Type B pancreatic cell (in vitro differentiated cells): ENCODE measurements at regions not wholly inside any gene's neighbourhood (a gene's known extent, or its start where the extent isn't known, plus 50 kb on each side); places are given as distances from the start of the nearest gene placed in this dataset.
"Not testable (repeated sequence)": the region's sequence is repeated elsewhere in the genome, so short reads cannot be mapped to it uniquely, and the experiment has no call there.

Experiments used
- DNase-seq: peaks from one replicate; pipeline ENCODE4 v3.0.0; 2021; ENCODE audit warnings: mixed read lengths; ENCODE audit not compliant: unreplicated experiment; ENCODE audit errors: extremely low spot score
- H3K27ac Mint-ChIP-seq: 2 replicates; pipeline ENCODE4 v1.8.0; 2021; ENCODE audit warnings: mild to moderate bottlenecking, mixed read lengths
- H3K27me3 Mint-ChIP-seq: 2 replicates; pipeline ENCODE4 v1.8.0; 2021; ENCODE audit warnings: mixed read lengths
- H3K36me3 Mint-ChIP-seq: 2 replicates; pipeline ENCODE4 v1.8.0; 2021; ENCODE audit warnings: mixed read lengths
- H3K4me1 Mint-ChIP-seq: one replicate; pipeline ENCODE4 v1.8.0; 2021; ENCODE audit warnings: mixed read lengths; ENCODE audit not compliant: unreplicated experiment
- H3K4me3 Mint-ChIP-seq: 2 replicates; pipeline ENCODE4 v1.8.0; 2021; ENCODE audit warnings: mild to moderate bottlenecking, mixed read lengths
- H3K9me3 Mint-ChIP-seq: 2 replicates; pipeline ENCODE4 v1.8.0; 2021; ENCODE audit warnings: mixed read lengths
- TF ChIP-seq, protein P1 (sequence below): fragments of 200-600 bp; sonication (generic); conservative IDR thresholded peaks from 2 replicates; pipeline ENCODE4 v1.5.0; 2021; ENCODE audit warnings: antibody characterized with exemption, mild to moderate bottlenecking

DNA sequence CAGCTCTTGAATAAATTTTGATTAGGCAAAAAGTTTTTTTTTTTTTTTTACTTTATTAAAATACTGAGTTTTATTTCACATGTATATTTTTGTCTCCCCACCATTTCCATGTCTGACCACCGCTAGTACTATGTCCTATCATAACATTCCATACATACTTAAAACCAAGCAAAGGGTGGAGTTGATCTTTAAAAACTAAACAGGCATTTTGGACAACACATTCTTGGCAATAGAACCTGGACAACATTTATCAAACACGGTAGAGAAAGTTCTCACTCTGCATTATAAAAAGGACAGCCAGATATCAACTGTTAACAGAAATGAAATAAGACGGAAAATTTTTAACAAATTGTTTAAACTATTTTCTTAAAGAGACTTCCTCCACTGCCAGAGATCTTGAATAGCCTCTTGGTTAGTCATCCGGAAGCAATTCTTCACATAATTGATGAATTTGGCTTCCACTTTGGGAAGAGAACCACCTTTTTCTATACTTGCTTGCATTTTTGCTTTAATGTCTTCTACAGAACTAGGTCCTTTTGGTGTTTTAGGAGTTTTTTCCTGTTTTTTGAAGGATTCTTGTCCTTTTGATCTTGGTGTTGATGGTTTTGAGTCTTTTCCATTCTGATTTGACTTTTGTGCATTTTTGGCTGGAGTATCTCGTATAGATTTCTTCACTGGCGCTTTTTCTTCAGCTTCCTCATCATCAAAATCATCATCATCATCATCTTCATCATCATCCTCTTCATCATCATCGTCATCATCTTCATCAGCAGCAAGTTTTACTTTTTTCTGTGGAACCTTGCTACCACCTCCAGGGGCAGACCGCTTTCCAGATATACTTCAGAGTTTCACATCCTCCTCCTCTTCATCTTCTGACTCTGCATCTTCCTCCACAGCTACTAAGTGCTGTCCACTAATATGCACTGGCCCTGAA is 58.7 kb downstream of the POU5F2 start:
- not testable (repeated sequence) for H3K4me3 Mint-ChIP-seq, H3K27ac Mint-ChIP-seq, H3K36me3 Mint-ChIP-seq, DNase-seq, H3K27me3 Mint-ChIP-seq, H3K9me3 Mint-ChIP-seq, H3K4me1 Mint-ChIP-seq

DNA sequence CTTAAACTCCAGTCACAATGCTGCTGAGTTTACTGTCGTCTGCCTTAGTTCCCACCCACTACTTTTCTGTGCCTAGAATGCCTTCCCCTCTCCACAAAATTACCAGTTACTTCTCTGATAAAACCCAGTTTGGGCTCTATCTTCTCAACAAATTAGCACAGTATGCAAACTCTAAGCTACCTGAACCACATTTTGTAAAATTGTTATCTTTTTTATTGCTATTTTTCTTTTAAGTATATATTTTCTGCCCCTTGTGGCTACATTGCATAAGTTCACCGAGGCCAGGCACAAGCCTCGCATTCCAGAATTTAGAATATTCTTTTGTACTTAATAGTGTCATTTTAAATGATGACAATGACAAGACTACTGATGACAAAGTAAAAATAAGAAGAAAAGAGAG is 60.0 kb downstream of the POU5F2 start:
- Mint-ChIP-seq H3K9me3 (peaks cover 10% of the 10 kb centered on the region), H3K4me3 (no peak overlapping the region), H3K27me3 (no peaks in the 10 kb centered on the region), H3K27ac (no peak overlapping the region), H3K4me1 (peaks cover 21% of the 10 kb centered on the region), H3K36me3 (peaks cover 4% of the 10 kb centered on the region)
- TF ChIP-seq, protein P1, sequence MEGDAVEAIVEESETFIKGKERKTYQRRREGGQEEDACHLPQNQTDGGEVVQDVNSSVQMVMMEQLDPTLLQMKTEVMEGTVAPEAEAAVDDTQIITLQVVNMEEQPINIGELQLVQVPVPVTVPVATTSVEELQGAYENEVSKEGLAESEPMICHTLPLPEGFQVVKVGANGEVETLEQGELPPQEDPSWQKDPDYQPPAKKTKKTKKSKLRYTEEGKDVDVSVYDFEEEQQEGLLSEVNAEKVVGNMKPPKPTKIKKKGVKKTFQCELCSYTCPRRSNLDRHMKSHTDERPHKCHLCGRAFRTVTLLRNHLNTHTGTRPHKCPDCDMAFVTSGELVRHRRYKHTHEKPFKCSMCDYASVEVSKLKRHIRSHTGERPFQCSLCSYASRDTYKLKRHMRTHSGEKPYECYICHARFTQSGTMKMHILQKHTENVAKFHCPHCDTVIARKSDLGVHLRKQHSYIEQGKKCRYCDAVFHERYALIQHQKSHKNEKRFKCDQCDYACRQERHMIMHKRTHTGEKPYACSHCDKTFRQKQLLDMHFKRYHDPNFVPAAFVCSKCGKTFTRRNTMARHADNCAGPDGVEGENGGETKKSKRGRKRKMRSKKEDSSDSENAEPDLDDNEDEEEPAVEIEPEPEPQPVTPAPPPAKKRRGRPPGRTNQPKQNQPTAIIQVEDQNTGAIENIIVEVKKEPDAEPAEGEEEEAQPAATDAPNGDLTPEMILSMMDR, result peak; percentile 78
- no peak for DNase-seq

DNA sequence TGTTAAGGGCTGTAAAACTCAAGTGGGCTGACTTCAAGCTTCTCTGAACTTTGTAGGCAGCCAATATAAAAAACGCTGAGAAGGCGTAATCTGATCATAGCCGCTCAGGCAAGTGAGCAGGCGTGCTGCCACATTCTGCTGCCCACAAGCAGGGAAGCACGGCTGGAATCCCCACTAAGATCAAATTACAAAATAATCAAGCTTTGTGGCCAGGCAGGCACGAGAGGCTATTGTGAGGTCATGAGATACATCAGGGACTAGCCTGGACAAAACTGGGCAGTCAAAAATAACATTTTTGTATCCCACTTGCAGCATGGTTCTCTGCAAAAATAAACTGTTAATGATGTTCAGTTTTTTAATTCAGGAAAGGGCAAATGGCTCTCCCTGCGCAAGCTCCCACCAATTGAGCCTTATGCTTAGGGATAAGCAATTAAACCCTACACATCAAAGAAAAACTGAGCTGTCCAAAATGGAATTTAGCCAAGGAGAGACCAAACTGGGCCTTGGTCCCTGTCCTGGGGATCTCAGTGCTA is 64.0 kb downstream of the POU5F2 start:
- Mint-ChIP-seq H3K27ac (peak overlapping the region; percentile 1), H3K27me3 (no peaks in the 10 kb centered on the region), H3K4me3 (peak overlapping the region; percentile 39), H3K36me3 (no peaks in the 10 kb centered on the region), H3K4me1 (peaks cover 48% of the 10 kb centered on the region), H3K9me3 (peaks cover 1% of the 10 kb centered on the region)
- DNase-seq, result peak; percentile 71
- TF ChIP-seq, protein P1, result no peak

DNA sequence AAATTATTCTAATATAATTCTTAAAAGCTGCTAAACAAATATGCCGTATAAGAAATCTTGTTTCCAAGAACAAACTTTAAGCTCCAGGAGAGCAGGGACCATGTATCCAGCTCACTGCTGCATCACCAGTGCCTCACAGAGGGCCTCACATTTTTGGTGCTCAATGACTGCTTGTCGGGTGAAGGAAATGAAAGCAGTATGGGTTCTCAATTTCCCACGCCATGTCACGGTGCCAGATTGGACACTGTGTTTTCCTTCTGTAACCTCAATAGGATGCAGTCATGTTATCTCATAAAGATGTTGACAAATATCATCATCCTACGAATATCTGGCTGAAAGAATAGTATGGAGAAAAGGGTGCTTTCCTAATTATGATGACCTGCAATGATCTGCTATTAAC is 64.7 kb downstream of the POU5F2 start:
- no peaks in the 10 kb centered on the region for H3K9me3 Mint-ChIP-seq
- TF ChIP-seq, protein P1, result no peak
- H3K4me1 Mint-ChIP-seq, result peaks cover 48% of the 10 kb centered on the region
- H3K27me3 Mint-ChIP-seq, result no peaks in the 10 kb centered on the region
- DNase-seq, result no peak
- no peaks in the 10 kb centered on the region for H3K36me3 Mint-ChIP-seq
- no peak overlapping the region for H3K27ac Mint-ChIP-seq
- H3K4me3 Mint-ChIP-seq, result peak overlapping the region; percentile 39

DNA sequence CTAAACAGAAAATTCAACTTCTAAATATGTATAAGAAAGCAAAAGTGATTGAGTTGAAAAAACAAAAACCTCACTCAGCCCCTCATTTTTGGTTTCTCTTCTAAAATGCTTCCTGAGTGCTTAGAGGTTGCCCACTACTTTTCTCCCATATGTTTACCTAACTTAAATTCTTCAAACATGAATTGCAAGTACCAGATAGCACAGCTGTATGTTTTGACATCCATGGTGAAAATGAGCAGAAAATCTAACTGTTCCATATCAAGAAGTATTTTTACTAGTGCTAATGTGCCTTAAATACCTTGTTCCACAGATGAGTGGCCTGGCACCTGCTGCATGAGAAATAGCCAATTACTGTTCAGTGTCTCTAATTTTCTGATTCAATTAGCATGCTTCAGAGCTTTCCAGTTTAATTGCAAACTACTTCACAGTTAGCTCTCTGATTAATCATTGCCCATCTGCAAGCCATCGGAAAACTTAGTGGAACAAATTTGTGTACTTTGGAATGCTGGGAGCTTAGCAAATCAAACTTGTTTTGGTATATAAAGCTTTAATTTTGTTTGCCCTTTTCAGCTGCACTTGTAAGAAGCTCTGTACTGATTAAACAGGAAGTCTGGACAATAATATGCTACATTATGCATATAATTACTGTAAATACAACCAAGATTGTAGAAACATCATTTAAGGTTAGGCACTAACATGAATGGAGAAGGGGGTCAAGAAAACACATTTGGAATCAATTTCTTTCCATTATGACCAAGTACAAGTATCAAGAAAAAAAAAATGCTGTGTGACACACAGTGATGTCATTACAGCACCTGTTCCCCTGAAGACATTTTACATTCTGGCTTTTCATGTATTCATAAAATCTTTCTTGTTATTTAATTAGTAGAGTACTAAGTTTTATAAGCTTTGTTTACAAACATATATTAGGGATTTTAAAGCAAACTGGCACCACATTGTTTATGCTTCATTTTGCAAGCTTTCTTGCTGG is 65.6 kb downstream of the POU5F2 start:
- Mint-ChIP-seq H3K4me1 (peaks cover 48% of the 10 kb centered on the region), H3K36me3 (no peaks in the 10 kb centered on the region), H3K27me3 (no peaks in the 10 kb centered on the region), H3K4me3 (no peak overlapping the region), H3K27ac (no peak overlapping the region), H3K9me3 (no peaks in the 10 kb centered on the region)
- DNase-seq, result no peak
- TF ChIP-seq, protein P1, result no peak
